Kidney (tissue), 13 donors: ENCODE measurements at regions not wholly inside any gene's neighbourhood (a gene's known extent, or its start where the extent isn't known, plus 50 kb on each side); places are given as distances from the start of the nearest gene placed in this dataset.

Experiments
- DNase-seq, 5 donors: peaks; one replicate each; pipeline ENCODE4 v3.0.0-alpha.2; 2013 to 2020
- FAIRE-seq: peaks from 2 replicates; lab custom pipeline; 2012; peaks lifted over from hg19 to GRCh38; lab: Jason Lieb, UNC
- H3K27ac ChIP-seq, 2 donors: one replicate each; pipeline ENCODE4 v1.7.0; 2013; ENCODE audit warnings: low read depth in 2 of 2, low read length in 2 of 2, inconsistent platforms in 1 of 2
- H3K27me3 ChIP-seq: one replicate; pipeline ENCODE4 v1.7.1; 2013; ENCODE audit warnings: low read length, inconsistent platforms; ENCODE audit not compliant: control insufficient read depth, insufficient read depth
- H3K36me3 ChIP-seq, 3 donors: one replicate each; pipeline versions ENCODE4 v1.7.0 to v1.7.1; 2013; ENCODE audit warnings: low read length in 3 of 3, control low read depth in 1 of 3, inconsistent platforms in 1 of 3; ENCODE audit not compliant: insufficient read depth in 3 of 3, control insufficient read depth in 2 of 3
- H3K4me1 ChIP-seq, 3 donors: one replicate each; pipeline versions ENCODE4 v1.7.0 to v1.7.1; 2013; ENCODE audit warnings: low read length in 3 of 3, inconsistent platforms in 1 of 3, low read depth in 1 of 3; ENCODE audit not compliant: control insufficient read depth in 2 of 3, insufficient read depth in 2 of 3
- H3K4me3 ChIP-seq, 3 donors: one replicate each; pipeline versions ENCODE4 v1.7.0 to v1.8.1; 2013; ENCODE audit warnings: low read length in 3 of 3, control low read depth in 1 of 3, inconsistent platforms in 1 of 3
- H3K9ac ChIP-seq, 3 donors: one replicate each; pipeline versions ENCODE4 v1.7.0 to v1.7.1; 2013; ENCODE audit warnings: low read length in 3 of 3, control low read depth in 1 of 3, inconsistent platforms in 1 of 3
- H3K9me3 ChIP-seq, 3 donors: one replicate each; pipeline versions ENCODE4 v1.7.0 to v1.7.1; 2013; ENCODE audit warnings: low read length in 3 of 3, control low read depth in 1 of 3, inconsistent platforms in 1 of 3; ENCODE audit not compliant: control insufficient read depth in 2 of 3, insufficient read depth in 1 of 3
- intact Hi-C: fragments of 100-400 bp; cut with DNase I; formaldehyde crosslinking; loops from one replicate; pipeline ENCODE4 v1.11.1; 2022
- TF ChIP-seq, protein P1 (sequence below): IDR thresholded peaks from 3 replicates; pipeline ENCODE4 v1.5.1; 2012; ENCODE audit warnings: mild to moderate bottlenecking, moderate library complexity, borderline replicate concordance; ENCODE audit not compliant: insufficient read depth; ENCODE audit errors: extremely low read depth
- donor health status: control.
- donor health status: control.
- donor health status: control.
- donor health status: control.
- donor health status: control.
- donor health status: DM: yes; HTN: yes; CAD: no.
- donor health status: Normal renal cell carcinoma (clear cell type).

DNA sequence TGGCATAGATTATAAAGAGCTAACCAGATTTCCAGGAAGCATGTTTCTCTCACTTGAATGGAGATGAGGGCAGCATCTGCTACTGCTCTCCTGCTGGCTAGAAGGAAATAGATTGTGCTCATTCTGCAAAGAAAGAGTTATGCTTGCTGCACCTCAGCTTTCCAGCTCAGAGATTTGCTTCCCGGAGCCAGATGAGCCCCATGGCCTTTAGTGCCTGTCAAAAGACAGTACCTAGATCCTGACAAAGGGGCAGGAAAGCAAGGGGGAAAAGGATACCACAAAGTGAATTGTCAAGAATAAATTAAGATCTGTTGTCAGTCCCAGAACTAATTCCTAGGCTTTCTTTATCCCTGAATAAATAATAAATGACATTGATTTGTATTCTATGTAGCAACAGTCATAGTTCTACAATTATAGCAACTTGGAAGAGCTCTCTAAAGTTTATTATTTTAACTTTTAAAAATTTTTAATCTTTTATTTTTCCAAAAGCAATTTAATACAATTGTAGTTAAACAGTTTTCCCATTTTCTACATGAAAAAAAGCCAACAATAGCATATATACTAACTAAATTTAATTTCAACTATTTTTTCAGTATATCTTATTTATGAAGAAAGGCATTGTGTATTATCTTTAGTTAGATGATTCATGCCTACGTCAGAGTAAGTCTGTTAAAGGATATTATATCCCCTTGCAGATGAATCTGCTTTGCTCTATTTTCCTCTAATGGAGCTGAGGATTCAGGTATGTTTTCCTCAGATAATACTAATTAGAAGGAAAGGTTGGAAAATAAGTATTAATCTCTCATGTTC is 306.1 kb upstream of the DDI1 start:
- FAIRE-seq: peak; percentile 6
- TF ChIP-seq, protein P1, sequence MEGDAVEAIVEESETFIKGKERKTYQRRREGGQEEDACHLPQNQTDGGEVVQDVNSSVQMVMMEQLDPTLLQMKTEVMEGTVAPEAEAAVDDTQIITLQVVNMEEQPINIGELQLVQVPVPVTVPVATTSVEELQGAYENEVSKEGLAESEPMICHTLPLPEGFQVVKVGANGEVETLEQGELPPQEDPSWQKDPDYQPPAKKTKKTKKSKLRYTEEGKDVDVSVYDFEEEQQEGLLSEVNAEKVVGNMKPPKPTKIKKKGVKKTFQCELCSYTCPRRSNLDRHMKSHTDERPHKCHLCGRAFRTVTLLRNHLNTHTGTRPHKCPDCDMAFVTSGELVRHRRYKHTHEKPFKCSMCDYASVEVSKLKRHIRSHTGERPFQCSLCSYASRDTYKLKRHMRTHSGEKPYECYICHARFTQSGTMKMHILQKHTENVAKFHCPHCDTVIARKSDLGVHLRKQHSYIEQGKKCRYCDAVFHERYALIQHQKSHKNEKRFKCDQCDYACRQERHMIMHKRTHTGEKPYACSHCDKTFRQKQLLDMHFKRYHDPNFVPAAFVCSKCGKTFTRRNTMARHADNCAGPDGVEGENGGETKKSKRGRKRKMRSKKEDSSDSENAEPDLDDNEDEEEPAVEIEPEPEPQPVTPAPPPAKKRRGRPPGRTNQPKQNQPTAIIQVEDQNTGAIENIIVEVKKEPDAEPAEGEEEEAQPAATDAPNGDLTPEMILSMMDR: no peak
- H3K9me3 ChIP-seq: peaks cover 0 to 3% (median 0%) of the 10 kb centered on the region in 3 donors
- no peak overlapping the region for H3K27ac ChIP-seq
- H3K4me3 ChIP-seq: no peak overlapping the region
- peak in 2 of 5 donors; percentile 13 to 38 for DNase-seq
- no peak overlapping the region for H3K9ac ChIP-seq
- intact Hi-C loops: no loop called here
- H3K36me3 ChIP-seq: no peaks in the 10 kb centered on the region
- H3K4me1 ChIP-seq: peaks cover 0 to 3% (median 0%) of the 10 kb centered on the region in 3 donors
- no peaks in the 10 kb centered on the region for H3K27me3 ChIP-seq

DNA sequence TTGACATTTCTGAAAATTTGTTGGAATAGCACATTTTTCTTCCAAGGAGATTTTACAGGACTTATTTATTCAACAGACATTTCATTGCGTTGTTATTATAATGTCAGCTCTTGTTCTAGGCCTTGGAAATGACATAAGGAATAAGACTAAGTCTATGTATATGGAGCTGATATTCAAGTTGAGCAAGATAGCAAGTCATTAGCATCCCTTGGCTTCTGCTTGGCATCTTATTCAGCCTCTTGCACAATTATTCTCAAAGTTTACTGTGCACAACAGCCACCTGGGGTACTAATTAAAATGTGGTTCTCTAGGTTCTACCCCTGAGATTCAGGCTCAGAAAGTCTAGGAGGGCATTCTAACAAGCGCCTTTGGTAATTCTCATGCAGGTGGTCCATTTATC is 304.8 kb upstream of the DDI1 start:
- Histone ChIP-seq H3K27me3 (no peaks in the 10 kb centered on the region), H3K27ac (no peak overlapping the region), H3K9me3 (peaks cover 0 to 3% (median 0%) of the 10 kb centered on the region in 3 donors), H3K4me3 (no peak overlapping the region), H3K36me3 (no peaks in the 10 kb centered on the region), H3K9ac (no peak overlapping the region), H3K4me1 (peaks cover 0 to 3% (median 0%) of the 10 kb centered on the region in 3 donors)
- TF ChIP-seq, protein P1: no peak
- intact Hi-C loops: no loop called here
- no peak for DNase-seq
- no peak for FAIRE-seq

DNA sequence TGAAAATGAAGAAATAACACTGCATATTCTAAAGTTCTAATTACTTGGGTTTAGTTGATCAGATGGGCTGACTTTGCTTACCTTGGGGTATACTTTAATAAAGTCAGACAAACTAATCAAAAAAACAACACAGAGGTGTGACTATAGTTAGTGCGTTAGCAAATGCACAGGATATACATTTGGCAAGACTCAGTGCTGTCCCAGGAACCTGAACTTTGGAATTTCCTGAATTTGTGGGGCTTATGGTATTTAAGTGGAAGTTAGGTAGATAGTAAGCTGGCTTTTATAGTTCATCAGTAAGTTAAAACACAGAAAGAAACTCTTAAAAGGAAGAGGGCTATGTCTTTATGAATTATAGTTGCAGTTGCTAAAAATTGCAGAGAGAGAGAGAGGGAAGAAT is 302.6 kb upstream of the DDI1 start:
- no peaks in the 10 kb centered on the region for H3K36me3 ChIP-seq
- H3K4me1 ChIP-seq: peaks cover 0 to 3% (median 0%) of the 10 kb centered on the region in 3 donors
- intact Hi-C loops: no loop called here
- no peaks in the 10 kb centered on the region for H3K27me3 ChIP-seq
- no peak for DNase-seq
- no peak overlapping the region for H3K27ac ChIP-seq
- no peak overlapping the region for H3K9ac ChIP-seq
- no peak for FAIRE-seq
- TF ChIP-seq, protein P1: no peak
- no peaks in the 10 kb centered on the region for H3K9me3 ChIP-seq
- no peak overlapping the region for H3K4me3 ChIP-seq
